Trophoblast cell (in vitro differentiated cells and primary cell): ENCODE measurements at regions not wholly inside any gene's neighbourhood (a gene's known extent, or its start where the extent isn't known, plus 50 kb on each side); places are given as distances from the start of the nearest gene placed in this dataset.

Experiments
- DNase-seq, 2 donors: peaks; one replicate each; pipeline ENCODE4 v3.0.0-alpha.2; 2016
- H2AFZ ChIP-seq: 2 replicates; pipeline ENCODE4 v1.6.1; 2013; ENCODE audit warnings: low read length, moderate library complexity, mild to moderate bottlenecking; ENCODE audit not compliant: insufficient read depth, poor library complexity
- H2AK5ac ChIP-seq: 2 replicates; pipeline ENCODE4 v1.6.1; 2013; ENCODE audit warnings: mild to moderate bottlenecking, low read length
- H2BK120ac ChIP-seq: 2 replicates; pipeline ENCODE4 v1.6.1; 2013; ENCODE audit warnings: low read length, mild to moderate bottlenecking, moderate library complexity; ENCODE audit not compliant: insufficient read depth, poor library complexity
- H2BK12ac ChIP-seq: 2 replicates; pipeline ENCODE4 v1.6.1; 2013; ENCODE audit warnings: mild to moderate bottlenecking, low read length, moderate library complexity
- H2BK5ac ChIP-seq: 2 replicates; pipeline ENCODE4 v1.6.1; 2013; ENCODE audit warnings: low read length, low read depth, moderate library complexity, mild to moderate bottlenecking; ENCODE audit not compliant: poor library complexity
- H3K14ac ChIP-seq: 2 replicates; pipeline ENCODE4 v1.6.1; 2013; ENCODE audit warnings: mild to moderate bottlenecking, low read length
- H3K18ac ChIP-seq: 2 replicates; pipeline ENCODE4 v1.6.1; 2013; ENCODE audit warnings: mild to moderate bottlenecking, low read length
- H3K23ac ChIP-seq: 2 replicates; pipeline ENCODE4 v1.6.1; 2013; ENCODE audit warnings: low read length
- H3K27ac ChIP-seq: 2 replicates; pipeline ENCODE4 v1.5.1; 2013; ENCODE audit warnings: low read depth, mild to moderate bottlenecking, inconsistent platforms, low read length, moderate library complexity
- H3K27me3 ChIP-seq: 2 replicates; pipeline ENCODE4 v1.6.1; 2013; ENCODE audit warnings: inconsistent platforms, mild to moderate bottlenecking, low read length, moderate library complexity; ENCODE audit not compliant: insufficient read depth
- H3K36me3 ChIP-seq, 2 experiments: 1 replicate in 1 of 2; 2 replicates in 1 of 2; pipeline ENCODE4 v1.6.1; 2013; ENCODE audit warnings: low read length in 2 of 2, mild to moderate bottlenecking in 2 of 2, moderate library complexity in 1 of 2; ENCODE audit not compliant: insufficient read depth in 2 of 2, control insufficient read depth in 1 of 2
- H3K4ac ChIP-seq: 2 replicates; pipeline ENCODE4 v1.6.1; 2013; ENCODE audit warnings: low read depth, mild to moderate bottlenecking, low read length, moderate library complexity
- H3K4me1 ChIP-seq, 2 experiments: 1 replicate in 1 of 2; 2 replicates in 1 of 2; pipeline ENCODE4 v1.6.1; 2013; ENCODE audit warnings: low read length in 2 of 2, mild to moderate bottlenecking in 2 of 2, moderate library complexity in 1 of 2; ENCODE audit not compliant: insufficient read depth in 2 of 2, control insufficient read depth in 1 of 2
- H3K4me2 ChIP-seq: 2 replicates; pipeline ENCODE4 v1.6.1; 2013; ENCODE audit warnings: inconsistent platforms, mild to moderate bottlenecking, low read length, moderate library complexity
- H3K4me3 ChIP-seq: 2 replicates; pipeline ENCODE4 v1.5.1; 2013; ENCODE audit warnings: mild to moderate bottlenecking, low read depth, low read length, inconsistent platforms
- H3K79me1 ChIP-seq: one replicate; pipeline ENCODE4 v1.6.1; 2013; ENCODE audit warnings: low read length
- H3K79me2 ChIP-seq: 2 replicates; pipeline ENCODE4 v1.6.1; 2013; ENCODE audit warnings: low read length, mild to moderate bottlenecking; ENCODE audit not compliant: control insufficient read depth, insufficient read depth, poor library complexity
- H3K9ac ChIP-seq: 2 replicates; pipeline ENCODE4 v1.6.1; 2013; ENCODE audit warnings: mild to moderate bottlenecking, low read length
- H3K9me3 ChIP-seq: 2 replicates; pipeline ENCODE4 v1.6.1; 2013; ENCODE audit warnings: low read depth, mild to moderate bottlenecking, control low read depth, inconsistent platforms, low read length; ENCODE audit not compliant: insufficient read depth
- H4K12ac ChIP-seq: 2 replicates; pipeline ENCODE4 v1.6.1; 2013; ENCODE audit warnings: low read depth, mild to moderate bottlenecking, low read length, moderate library complexity
- H4K8ac ChIP-seq: 2 replicates; pipeline ENCODE4 v1.6.1; 2013; ENCODE audit warnings: low read depth, mild to moderate bottlenecking, low read length, moderate library complexity
- H4K91ac ChIP-seq: one replicate; pipeline ENCODE4 v1.6.1; 2013; ENCODE audit warnings: low read depth, mild to moderate bottlenecking, low read length, moderate library complexity
- WGBS: extraction: QIAGEN DNeasy Blood & Tissue Kit; methylation state at CpG from one replicate; pipeline ENCODE4 v1.1.7; 2013; ENCODE audit warnings: missing lambda C conversion rate; ENCODE audit not compliant: insufficient read length, insufficient coverage; ENCODE audit errors: extremely low coverage; 5-methylcytosine and 5-hydroxymethylcytosine counted together

DNA sequence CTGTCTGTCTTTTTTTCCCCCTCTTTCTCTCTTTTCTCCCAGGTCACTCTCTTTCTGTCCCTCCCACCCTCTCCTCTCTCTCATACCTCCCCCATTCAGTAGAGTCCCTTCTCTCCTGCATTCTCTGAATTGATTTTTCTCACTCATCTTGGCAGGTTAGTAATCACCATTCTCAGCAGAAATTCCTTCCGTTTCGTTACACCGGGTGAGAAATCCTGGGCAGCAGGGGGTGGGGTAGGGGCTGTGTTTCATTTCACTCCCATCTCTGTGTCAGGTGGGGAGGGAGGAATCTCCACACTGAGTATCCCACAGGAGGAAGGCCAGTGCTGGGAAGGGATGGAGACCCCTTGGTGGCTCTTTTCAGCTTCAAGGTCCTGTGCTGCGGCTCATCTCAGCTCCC, 253.5 kb downstream of the MIAT start:
- Histone ChIP-seq H3K9me3 (no peaks in the 10 kb centered on the region), H3K9ac (no peak overlapping the region), H3K4me1 (no peaks in the 10 kb centered on the region), H2BK12ac (no peak overlapping the region), H3K4me3 (no peak overlapping the region), H3K27ac (no peak overlapping the region), H4K8ac (no peak overlapping the region), H3K4ac (no peak overlapping the region), H4K12ac (no peak overlapping the region), H3K14ac (no peak overlapping the region), H3K23ac (no peak overlapping the region), H3K79me2 (no peaks in the 10 kb centered on the region), H3K79me1 (no peaks in the 10 kb centered on the region), H2BK5ac (no peak overlapping the region), H3K27me3 (peaks cover under 1% of the 10 kb centered on the region), H3K36me3 (no peaks in the 10 kb centered on the region), H2AK5ac (no peak overlapping the region), H2BK120ac (no peak overlapping the region), H3K4me2 (no peak overlapping the region), H2AFZ (no peak overlapping the region), H3K18ac (no peak overlapping the region), H4K91ac (no peak overlapping the region)
- WGBS: no CpG with 5 or more reads among the region's 4 CpGs
- no peak for DNase-seq

DNA sequence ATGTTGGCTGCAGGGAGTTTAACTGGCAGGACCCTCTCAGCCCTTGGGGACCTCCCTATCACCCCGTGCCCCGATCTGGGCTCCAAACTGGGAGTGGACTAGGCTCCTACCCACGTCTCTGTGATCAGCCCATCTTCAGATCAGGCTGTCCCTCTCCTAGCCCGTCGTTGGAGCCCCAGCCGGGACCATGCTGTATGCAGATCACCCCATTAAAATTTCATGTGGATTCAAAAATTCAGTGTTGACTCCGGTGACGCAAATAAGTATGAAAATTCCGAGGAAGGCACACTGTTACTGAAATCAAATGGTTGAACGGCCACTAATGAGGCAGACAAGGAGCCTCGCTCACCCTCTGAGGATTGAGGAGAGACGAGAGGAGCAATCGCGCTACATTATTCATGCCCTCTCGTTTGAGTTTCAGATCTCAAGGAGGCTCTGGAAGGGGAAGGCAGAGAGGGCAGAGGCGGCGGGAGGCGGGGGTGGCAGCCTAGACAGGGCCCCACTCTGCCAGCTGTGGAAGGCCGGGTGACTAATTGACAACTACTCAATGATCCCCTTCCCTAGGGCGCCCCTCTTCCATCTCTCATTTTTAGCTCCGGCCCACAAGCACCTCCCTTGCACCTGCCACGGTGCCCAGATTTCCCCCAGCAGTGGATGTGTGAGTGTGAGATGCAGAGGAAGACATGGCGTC, 255.4 kb downstream of the MIAT start:
- no peaks in the 10 kb centered on the region for H3K27me3 ChIP-seq
- H3K9me3 ChIP-seq: no peaks in the 10 kb centered on the region
- no peak overlapping the region for H3K4ac ChIP-seq
- WGBS: no CpG with 5 or more reads among the region's 23 CpGs
- no peak overlapping the region for H2BK5ac ChIP-seq
- no peak overlapping the region for H4K8ac ChIP-seq
- H3K23ac ChIP-seq: no peak overlapping the region
- H3K79me2 ChIP-seq: no peaks in the 10 kb centered on the region
- no peaks in the 10 kb centered on the region for H3K4me1 ChIP-seq
- no peak overlapping the region for H2BK12ac ChIP-seq
- no peak overlapping the region for H3K27ac ChIP-seq
- H4K12ac ChIP-seq: no peak overlapping the region
- H3K9ac ChIP-seq: no peak overlapping the region
- no peak overlapping the region for H4K91ac ChIP-seq
- DNase-seq: no peak
- H2AFZ ChIP-seq: no peak overlapping the region
- no peak overlapping the region for H3K4me2 ChIP-seq
- no peak overlapping the region for H2BK120ac ChIP-seq
- H2AK5ac ChIP-seq: no peak overlapping the region
- no peaks in the 10 kb centered on the region for H3K36me3 ChIP-seq
- H3K18ac ChIP-seq: no peak overlapping the region
- no peaks in the 10 kb centered on the region for H3K79me1 ChIP-seq
- H3K4me3 ChIP-seq: no peak overlapping the region
- no peak overlapping the region for H3K14ac ChIP-seq

DNA sequence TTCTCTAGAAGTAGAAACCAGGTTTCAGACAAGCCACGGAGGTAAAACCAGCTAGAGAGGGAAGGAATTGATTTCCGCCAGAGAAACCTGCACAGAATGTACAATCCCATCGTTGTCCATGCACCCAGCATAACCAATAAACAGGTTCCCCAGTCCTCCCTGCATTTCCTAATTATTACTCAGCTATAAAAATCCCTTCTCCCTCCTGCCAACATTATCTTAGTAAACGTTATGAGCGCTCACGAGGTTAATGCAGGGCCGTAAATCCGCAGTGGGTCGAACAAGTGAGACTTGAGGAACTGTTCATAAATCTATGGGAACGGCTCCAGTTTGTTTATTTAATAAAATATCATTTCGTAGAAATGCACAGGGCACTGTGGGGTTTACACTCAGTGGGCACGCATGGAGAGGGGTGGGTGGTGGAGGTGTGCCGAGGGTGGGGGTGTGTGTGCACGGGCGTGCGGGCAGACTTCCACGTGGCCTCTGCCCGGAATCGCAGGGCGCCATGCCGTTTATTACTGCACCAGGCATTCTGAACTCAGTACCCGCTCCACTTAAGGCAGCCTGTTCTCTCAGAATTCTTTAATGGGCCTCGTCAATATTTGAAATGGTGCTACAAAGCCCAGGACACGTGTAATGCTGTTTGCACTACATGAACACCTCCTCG, 257.3 kb downstream of the MIAT start:
- no peaks in the 10 kb centered on the region for H3K79me1 ChIP-seq
- H2BK5ac ChIP-seq: no peak overlapping the region
- no peaks in the 10 kb centered on the region for H3K9me3 ChIP-seq
- no peak overlapping the region for H3K9ac ChIP-seq
- H3K79me2 ChIP-seq: no peaks in the 10 kb centered on the region
- no peak overlapping the region for H3K27ac ChIP-seq
- no peak overlapping the region for H3K23ac ChIP-seq
- H2AFZ ChIP-seq: no peak overlapping the region
- H2BK12ac ChIP-seq: no peak overlapping the region
- no peak overlapping the region for H4K8ac ChIP-seq
- H3K4me3 ChIP-seq: no peak overlapping the region
- H3K4me1 ChIP-seq: no peaks in the 10 kb centered on the region
- H3K4ac ChIP-seq: no peak overlapping the region
- no peaks in the 10 kb centered on the region for H3K36me3 ChIP-seq
- H2AK5ac ChIP-seq: no peak overlapping the region
- H4K12ac ChIP-seq: no peak overlapping the region
- no peak overlapping the region for H3K18ac ChIP-seq
- no CpG with 5 or more reads among the region's 25 CpGs for WGBS
- H3K4me2 ChIP-seq: no peak overlapping the region
- no peak overlapping the region for H3K14ac ChIP-seq
- no peaks in the 10 kb centered on the region for H3K27me3 ChIP-seq
- DNase-seq: no peak
- no peak overlapping the region for H2BK120ac ChIP-seq
- no peak overlapping the region for H4K91ac ChIP-seq

DNA sequence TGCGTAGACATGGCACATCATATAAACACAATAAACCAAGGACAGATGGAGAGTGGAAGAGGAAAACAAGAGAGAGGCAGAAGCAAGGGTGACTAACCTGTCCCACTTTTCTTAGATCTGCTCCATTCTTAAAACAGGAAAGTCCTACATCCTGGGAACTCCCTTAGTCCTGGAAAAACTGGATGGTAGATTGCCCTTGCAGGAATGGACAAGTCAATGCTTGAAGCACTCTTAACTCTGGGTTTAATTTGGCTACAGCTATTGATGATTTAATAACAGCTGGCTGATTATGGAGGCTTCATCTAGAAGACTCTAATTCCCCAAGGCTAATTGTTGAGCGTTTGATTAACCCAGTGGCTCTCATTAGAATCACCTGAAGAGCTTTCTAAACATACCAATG, 258.8 kb downstream of the MIAT start:
- no peak overlapping the region for H2AFZ ChIP-seq
- H3K4me2 ChIP-seq: no peak overlapping the region
- no peak overlapping the region for H3K27ac ChIP-seq
- H3K9ac ChIP-seq: no peak overlapping the region
- WGBS: no CpG with 5 or more reads among the region's 2 CpGs
- H3K27me3 ChIP-seq: no peaks in the 10 kb centered on the region
- no peak overlapping the region for H2BK12ac ChIP-seq
- no peak overlapping the region for H3K23ac ChIP-seq
- no peaks in the 10 kb centered on the region for H3K36me3 ChIP-seq
- H4K12ac ChIP-seq: no peak overlapping the region
- no peak overlapping the region for H2BK120ac ChIP-seq
- no peak overlapping the region for H2BK5ac ChIP-seq
- H3K4me3 ChIP-seq: no peak overlapping the region
- no peaks in the 10 kb centered on the region for H3K4me1 ChIP-seq
- no peak overlapping the region for H4K91ac ChIP-seq
- no peaks in the 10 kb centered on the region for H3K9me3 ChIP-seq
- H4K8ac ChIP-seq: no peak overlapping the region
- no peak overlapping the region for H2AK5ac ChIP-seq
- no peaks in the 10 kb centered on the region for H3K79me1 ChIP-seq
- no peak overlapping the region for H3K4ac ChIP-seq
- no peak for DNase-seq
- no peaks in the 10 kb centered on the region for H3K79me2 ChIP-seq
- H3K14ac ChIP-seq: no peak overlapping the region
- no peak overlapping the region for H3K18ac ChIP-seq
